HG03025 (cell line): ENCODE measurements at regions not wholly inside any gene's neighbourhood (a gene's known extent, or its start where the extent isn't known, plus 50 kb on each side); places are given as distances from the start of the nearest gene placed in this dataset.

Experiments used
- ATAC-seq: cut with Tn5 transposase; IDR thresholded peaks from one replicate; pipeline ENCODE4 v1.9.1; 2021; ENCODE audit warnings: mild to moderate bottlenecking, moderate library complexity; ENCODE audit not compliant: unreplicated experiment, low FRiP score

DNA sequence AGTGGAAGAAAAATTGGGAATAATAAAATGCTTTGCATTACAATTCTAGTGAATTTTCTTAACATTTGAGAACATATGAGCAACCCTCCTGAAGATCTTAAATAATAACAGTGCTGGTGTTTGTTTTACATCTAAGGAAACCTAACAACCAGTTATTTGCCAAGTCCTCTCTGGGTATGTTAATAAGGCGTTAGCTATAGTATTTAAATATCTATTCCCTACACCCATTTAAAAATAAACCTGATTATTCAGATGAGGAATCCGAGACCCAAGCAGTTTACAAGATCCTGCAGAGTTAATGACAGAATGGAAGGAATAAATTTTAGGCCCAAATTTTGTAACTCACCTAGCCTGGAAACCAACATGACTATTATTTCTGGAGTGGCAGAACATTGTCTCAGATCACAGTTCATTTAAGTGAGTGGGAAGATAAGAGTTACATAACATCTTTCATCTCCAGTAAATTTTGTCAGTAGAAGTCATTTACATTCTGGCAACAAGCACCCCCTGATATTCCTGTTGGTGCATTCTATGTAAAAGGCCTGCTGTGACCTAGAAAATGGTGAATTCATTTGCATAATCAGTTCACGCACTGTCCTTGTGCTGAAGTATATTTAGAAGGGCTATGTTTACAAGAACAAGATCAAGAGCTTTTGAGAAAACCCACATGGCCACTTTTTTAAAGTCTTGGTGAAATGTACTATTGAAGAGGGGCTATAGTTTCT, 148.2 kb downstream of the COX7C start:
- no peak for ATAC-seq

DNA sequence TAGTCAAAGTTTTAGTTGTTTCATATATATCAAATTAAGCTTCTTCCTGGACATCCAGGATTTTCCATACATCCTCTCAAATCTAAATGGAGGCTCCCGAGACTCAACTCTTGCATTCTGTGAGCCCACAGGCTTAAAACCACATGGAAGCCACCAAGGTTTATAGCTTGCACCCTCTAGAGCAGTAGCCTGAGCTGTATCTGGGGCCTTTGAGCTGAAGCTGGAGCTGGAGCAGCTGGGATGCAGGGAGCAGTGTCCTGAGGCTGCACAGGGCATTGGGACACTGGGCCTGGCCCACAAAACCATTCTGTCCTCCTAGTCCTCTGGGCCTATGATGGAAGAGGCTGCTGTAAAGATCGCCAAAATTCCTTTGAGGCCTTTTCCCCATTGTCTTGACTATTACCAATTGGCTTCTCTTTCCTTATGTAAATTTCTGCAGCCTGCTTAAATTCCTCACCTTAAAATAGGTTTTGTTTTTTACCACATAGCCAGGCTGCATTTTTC, 151.0 kb downstream of the COX7C start:
- ATAC-seq = no peak

DNA sequence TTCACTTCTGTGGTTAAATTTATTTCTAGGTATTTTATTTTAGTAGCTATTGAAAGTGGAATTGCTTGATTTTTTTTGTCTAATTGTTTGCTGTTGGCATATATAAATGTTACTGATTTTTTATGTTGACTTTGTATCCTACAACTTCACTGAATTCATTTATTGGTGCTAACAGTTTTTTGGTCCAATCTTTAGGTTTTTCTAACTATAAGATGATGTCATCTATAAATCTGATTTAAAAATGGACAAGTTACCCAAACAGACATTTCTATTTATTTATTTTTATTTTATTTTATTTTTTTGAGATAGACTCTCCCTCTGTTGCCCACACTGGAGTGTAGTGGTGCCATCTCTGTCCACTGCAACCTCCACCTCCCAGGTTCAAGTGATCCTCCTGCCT, 162.3 kb downstream of the COX7C start:
- no peak for ATAC-seq

GRCh38 chr5:86786955-86787354, 169.2 kb downstream of the COX7C start:
- no peak for ATAC-seq

GRCh38 chr5:86795659-86796058, 177.9 kb downstream of the COX7C start:
- no peak for ATAC-seq

DNA sequence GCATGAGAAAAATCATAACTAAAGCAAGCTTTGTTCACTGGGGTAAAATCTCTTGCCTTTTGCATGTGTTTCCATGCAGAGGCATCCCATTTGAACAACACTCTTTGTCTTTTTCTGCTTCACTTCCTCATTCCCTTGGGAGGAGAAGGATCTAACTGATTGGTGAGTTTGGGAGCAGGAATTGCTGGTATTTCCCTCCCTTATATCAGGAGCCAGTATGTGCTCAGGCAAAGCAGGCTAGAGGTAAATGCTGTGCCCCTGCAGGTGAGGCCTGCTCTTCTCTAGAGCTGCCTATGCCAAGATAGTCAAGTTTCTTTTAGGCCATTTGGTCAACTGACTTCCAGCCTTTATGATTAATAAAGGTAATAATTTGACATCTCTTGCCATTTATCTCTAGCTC, 179.9 kb downstream of the COX7C start:
- ATAC-seq = no peak

- ATAC-seq = no peak
Observed at GRCh38 chr5:86806206-86806605, 188.5 kb downstream of the COX7C start.

- ATAC-seq = no peak
Observed at GRCh38 chr5:86807046-86808031, 189.6 kb downstream of the COX7C start.

DNA sequence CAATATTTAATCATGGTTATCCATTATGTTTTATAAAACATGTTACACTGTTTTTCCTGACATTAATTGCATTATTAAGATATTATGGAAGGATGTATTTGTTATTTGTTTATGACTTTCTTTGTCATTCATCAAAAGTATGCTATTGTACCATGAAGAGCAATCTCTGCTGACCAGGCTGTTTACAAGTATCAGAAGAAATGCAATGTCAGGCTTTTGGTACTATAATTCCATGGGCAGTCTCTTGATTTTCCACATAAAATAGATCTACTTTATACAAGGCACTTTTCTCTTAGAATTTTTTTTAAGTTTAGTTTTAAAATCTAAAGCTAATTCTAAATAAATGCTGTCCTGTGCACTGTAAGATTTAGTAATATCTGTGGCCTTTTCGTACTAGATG, 196.6 kb downstream of the COX7C start:
- no peak for ATAC-seq

- no peak for ATAC-seq
Observed at GRCh38 chr5:86814907-86815306, 197.2 kb downstream of the COX7C start.

DNA sequence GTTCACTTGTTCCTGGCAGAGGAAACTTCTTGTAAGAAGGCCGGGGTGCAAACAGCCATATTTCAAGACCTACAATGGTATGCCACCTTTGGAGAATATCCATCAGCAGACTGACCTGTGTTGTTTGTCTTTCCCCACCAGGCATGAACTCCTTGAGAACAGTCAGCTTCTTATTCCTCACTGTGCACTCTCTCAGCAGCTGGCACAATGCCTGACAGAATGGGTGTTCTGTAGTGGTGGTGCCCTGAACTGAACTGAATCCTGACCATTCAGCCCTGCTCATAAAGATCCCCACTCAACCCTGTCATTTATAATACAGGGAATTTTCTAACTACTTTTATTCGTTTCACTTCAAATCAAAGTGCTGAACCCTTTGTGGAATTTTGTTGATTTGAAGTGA, 206.9 kb downstream of the COX7C start:
- ATAC-seq = no peak

DNA sequence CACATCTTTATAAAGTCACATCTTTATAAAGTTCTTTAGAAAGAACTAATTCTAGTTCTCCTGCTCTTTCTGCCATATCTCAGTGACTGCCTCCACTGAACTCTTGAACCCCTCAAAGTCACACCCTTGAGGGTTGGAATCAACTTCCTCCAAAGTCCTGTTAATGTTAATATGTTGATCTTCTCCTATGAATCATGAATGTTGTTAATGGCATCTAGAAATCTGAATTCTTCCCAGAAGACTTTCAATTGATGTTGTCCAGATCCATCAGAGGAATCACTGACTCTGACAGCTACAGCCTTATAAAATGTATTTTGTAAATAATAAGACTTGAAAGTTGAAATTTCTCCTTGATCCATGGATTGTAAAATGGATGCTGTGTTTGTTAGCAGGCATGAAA, 213.4 kb downstream of the COX7C start:
- ATAC-seq = no peak

DNA sequence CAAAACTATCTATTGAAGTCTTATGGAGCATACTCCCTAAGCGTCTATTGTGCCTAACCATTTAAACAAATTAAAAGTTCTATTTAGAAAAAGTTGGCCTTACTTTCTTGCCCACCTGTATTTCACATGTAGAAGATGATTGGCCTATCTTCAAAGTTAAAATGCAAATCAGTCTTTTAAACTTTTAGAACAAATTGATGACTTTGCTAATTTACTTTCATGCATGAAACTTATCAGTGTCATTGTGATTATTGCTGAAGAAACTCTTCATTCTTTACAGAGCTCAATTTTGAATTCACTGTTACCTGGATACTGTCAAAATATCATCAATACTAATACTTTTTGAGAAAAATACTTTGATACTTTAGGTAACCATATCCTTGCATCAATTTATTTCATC, 216.1 kb downstream of the COX7C start:
- ATAC-seq = no peak

GRCh38 chr5:86837610-86838009, 219.9 kb downstream of the COX7C start:
- ATAC-seq = no peak

DNA sequence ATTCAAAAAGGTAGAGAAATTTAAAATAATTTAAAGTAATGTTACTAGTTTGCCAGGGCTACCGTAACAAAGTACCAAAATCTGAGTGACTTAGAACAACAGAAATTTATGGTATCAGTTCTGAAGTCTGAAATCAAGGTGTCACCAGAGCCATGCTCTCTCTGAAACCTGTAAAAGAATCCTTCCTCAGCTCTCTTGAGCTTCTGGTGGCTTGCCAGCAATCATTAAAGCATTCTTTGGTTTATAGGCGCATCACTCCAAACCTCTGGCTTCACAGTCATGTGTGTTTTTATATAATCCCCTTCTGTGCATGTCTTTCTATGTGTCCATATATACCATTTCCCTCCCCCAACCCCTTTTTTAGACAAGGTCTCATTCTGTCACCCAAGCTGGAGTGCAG, 220.3 kb downstream of the COX7C start:
- no peak for ATAC-seq

DNA sequence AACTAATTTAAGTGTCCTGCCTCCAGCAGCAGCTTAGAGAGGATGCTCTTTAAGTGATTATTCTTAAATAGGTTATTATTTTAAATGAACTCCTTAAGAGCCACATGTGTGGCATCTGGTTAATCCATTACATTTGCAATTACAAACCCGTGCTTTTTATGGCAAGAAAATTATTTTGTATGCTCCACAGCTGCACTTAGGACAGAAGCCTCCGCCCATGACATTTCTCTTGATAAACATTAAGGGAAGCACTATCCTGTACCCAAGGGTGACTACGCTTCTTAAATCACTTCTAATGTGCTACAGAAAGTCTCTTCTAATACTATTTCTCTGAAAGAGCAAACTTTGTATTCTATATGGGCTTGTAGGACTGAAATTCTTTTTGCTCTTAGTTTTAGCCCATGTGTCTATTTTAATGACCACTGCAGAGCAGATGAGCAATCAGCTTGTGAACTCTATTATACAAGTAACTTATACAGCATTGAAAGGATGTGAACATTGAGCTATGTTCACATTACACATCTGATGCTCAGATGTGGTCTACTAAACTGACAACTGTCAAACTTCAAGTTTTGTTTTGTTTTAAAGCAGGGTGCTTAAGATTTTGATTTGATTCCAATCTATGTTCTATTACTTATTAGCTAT, 223.4 kb downstream of the COX7C start:
- no peak for ATAC-seq

DNA sequence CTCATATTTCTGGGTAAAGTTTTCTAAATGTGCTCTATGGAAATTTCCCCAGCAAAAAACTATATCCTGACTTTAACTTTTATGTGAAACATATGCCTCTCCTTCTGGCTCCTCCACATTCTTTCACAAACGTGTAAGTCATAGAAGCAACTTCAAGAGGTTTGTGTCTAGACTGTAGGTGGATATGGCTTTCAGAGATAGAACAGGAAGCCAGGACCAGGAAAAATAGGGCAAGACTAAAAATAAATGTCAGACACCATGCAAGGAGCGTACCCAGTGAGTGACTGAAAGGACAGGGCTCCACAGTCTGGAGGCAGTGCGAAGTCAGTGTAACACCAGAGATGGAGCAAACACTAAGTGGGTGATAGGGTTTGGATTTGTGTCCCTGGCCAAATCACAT, 240.7 kb downstream of the COX7C start:
- no peak for ATAC-seq

DNA sequence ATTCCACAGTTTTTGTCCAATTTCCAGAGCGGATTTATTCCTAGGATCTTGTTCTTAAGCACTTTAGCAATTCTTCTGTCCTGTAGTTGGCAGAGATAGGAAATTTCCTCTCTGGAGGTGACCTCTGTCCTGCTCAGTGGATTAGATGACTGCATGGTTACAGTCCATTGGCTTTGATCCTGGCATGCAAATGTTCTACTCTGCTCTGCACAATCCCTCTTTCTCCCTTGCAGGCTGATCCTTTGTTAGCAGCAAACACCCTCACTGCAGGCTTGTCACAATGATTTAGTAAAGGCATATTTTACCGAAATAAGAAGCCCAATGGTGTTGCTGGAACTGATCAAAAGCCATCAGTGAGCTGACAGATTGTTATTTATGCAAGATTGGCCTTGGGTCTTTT, 243.8 kb downstream of the COX7C start:
- no peak for ATAC-seq

- ATAC-seq = no peak
Observed at GRCh38 chr5:86862093-86862492, 244.4 kb downstream of the COX7C start.

- no peak for ATAC-seq
Observed at GRCh38 chr5:86864051-86864450, 246.3 kb downstream of the COX7C start.

GRCh38 chr5:86865256-86865785, 247.6 kb downstream of the COX7C start:
- no peak for ATAC-seq
